NCI-H524 treated with DMSO at 0.1 percent for 48 hours (cell line): ENCODE measurements at regions not wholly inside any gene's neighbourhood (a gene's known extent, or its start where the extent isn't known, plus 50 kb on each side); places are given as distances from the start of the nearest gene placed in this dataset.

Experiments
- DNase-seq: peaks from one replicate; lab custom pipeline; 2025; lab: John Stamatoyannopoulos, UW

DNA sequence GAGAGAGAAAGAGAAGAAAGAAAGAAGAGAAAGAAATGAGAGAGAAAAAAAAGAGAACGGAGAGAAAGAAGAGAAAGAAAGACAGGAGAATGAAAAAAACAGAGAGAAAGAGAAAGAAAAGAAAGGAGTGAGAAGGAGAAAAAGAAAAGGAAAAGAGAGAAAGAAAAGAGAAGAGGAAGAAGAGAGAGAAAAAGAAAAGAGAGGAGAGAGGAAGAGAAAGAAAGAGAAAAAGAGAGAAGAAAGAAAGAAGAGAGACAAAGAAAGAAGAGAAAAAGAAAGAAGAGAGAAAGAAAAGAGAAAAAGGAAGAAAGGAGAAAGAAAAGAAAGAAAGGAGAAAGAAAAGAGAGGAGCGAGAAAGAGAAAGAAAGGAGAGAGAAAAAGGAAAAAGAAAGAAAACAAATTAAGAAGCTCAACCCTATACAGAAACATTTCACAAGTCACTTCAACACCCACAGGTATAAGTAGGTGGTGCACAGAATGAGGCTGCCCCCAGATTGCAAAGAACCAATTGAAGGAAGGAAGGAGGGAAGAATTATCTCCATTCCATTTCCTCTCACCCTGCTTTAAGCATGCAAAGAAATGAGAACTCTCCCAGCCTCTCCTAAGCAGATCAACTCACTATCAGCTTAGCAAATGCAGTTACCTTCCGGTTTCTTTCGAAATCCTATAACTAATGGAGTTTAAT, 98.8 kb upstream of the CACNA1A start:
- DNase-seq = no peak

- DNase-seq = no peak
Measured at GRCh38 chr19:13600802-13601201, 94.5 kb upstream of the CACNA1A start.

DNA sequence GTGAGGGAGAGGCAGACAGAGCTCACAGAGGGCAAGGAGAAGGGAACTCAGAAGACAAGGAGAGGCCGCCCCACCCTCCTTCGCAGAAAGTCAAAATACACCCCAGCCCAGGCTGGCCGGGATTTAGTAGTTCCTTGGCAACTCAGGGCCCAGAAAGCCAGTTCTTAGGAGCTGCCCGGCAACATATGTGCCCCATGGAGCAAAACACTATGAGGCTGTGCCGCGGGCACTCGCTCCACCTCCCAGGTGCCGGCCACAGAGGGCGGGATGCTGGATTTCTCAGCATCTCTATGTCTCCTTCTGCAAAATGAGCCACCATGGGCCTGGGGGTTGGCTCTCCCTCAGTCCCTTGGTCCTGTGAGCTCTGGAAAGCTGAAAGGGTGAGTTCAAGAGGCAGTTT, 93.8 kb upstream of the CACNA1A start:
- no peak for DNase-seq

DNA sequence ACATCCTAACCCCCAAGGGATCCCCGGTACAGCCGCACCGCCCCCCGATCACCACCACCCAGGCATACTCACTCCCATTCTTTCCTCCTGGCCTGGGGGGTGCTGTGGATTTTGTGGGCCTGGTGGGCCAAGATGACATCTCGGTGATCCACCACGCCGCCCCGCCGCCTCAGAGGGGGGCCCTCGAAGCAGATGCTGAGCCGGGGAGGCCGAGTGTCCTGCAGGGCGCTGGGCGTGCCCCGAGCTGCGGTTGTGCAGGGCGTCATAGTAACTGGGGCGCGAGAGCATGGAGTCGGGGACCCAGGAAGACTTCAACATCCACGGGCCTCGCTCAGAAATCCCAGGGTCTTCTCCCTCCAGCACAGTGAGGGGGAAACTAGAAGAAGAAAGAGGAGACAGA, 93.4 kb upstream of the CACNA1A start:
- DNase-seq = no peak

- no peak for DNase-seq
Measured at GRCh38 chr19:13598098-13598497, 91.8 kb upstream of the CACNA1A start.

DNA sequence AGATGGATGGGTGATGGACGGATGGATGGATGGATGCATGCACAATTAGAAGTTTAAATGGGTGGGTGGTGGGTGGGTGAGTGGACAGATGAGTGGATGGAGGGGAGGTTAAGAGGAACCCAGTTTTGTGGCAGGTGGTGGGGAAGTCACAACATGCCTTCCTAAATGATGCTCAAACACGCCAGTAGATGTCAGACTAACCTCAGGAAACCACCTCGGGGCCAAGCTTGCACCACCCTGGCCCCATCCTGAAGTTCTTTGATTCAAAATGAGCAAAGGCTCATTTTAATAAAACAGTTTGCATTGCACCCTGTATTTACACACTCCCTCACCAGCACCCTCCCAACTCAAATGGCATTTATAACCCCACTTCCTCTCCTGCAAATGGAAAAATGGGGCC, 91.4 kb upstream of the CACNA1A start:
- DNase-seq = peak; percentile 45

DNA sequence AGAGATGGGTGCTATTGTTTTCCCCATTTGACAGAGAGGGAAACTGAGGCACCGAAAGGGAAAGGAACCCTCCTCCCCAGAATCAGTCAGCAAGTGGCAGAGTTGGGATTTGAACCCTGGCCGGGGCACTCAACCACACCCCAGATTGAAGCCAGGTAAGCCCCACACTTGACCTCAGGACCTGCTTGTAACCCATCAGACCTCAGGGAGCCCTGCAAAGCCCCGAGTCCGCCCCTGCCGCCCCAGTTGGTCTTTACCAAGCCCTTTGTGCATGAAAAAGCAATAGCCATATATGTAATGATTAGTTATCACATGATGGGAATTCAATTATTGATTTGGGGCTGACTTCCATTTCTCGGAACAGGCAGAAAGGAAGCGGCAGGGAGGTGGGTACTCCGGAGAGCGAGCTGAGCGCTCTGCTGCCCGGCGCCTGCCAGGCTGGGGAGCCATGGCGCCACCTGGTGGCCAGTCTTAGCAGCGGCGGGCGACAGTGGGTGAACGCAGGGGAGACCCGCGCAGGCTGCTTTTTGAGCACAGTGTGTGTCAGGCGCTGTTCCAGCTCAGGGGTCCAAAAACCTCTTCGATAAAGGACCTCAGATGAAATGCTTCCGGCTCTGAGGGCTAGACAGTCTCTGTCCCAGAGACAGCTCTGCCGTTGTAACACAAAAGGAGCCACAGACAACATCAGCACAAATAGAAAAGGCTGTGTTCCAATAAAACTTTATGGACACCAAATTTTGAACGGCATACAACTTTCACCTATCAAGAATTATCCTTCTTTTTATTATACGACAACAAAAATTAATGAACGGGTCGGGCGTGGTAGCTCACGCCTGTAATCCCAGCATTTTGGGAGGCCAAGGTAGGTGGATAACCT, 82.9 kb upstream of the CACNA1A start:
- DNase-seq = peak; percentile 20

DNA sequence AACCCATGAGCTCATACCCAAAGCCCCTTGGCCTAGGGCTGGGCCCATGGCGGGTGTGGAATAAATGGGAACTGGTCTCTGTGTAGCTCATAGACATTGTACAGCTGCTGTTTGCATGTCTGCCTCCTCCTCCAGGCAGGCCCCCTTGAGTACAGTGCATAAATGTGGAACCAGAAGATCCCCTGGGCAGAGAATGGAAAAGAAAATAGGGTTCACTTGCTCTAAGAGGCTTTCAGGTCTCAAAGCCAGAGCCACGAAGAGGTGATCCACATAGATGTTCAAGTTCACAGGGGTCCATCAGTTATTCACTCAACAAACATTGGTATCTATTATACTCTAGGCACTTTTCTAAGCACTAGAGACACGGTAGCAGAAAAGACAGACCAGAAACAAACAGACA, 79.2 kb upstream of the CACNA1A start:
- DNase-seq = no peak

DNA sequence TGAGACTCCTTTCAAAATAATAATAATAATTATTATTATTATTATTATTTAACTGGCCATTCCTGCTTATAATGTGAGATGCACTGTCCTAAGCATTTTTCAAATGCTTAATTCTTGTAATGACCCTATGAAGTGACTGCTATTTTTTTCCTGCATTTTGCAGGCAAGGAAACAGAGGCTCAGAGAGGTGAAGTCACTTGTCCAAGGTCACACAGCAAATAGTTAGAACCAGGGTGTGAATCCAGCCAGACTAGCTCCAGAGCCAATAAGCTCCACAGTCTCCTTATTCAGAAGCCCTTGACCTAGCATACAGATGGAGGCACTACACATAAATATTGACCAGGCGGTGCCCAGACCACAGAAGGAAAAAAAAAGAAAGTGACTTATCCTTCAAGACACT, 77.5 kb upstream of the CACNA1A start:
- no peak for DNase-seq

DNA sequence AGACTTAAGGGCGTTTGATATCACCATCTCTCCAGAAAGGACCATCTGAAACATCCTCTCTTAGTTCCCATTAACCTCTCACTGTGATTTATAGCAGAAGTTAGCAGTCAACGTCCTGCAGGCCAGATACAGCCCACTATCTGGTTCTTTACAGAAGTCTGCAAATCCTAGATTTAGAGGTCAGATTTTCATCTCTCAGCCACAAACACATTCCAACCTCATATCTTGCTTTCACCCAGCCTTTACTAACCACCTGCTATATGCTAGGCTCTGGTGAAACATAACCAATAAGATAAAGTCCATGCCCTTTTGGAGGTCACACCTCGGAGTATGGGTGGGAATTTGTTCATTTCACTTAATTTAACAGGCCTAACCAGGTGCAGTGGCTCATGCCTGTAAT, 76.8 kb upstream of the CACNA1A start:
- DNase-seq = no peak

- DNase-seq = no peak
Measured at GRCh38 chr19:13581576-13581975, 75.3 kb upstream of the CACNA1A start.

GRCh38 chr19:13579388-13580060, 73.2 kb upstream of the CACNA1A start:
- DNase-seq = no peak

- no peak for DNase-seq
Measured at GRCh38 chr19:13576726-13577125, 70.4 kb upstream of the CACNA1A start.

GRCh38 chr19:13574933-13575332, 68.7 kb upstream of the CACNA1A start:
- DNase-seq = no peak

DNA sequence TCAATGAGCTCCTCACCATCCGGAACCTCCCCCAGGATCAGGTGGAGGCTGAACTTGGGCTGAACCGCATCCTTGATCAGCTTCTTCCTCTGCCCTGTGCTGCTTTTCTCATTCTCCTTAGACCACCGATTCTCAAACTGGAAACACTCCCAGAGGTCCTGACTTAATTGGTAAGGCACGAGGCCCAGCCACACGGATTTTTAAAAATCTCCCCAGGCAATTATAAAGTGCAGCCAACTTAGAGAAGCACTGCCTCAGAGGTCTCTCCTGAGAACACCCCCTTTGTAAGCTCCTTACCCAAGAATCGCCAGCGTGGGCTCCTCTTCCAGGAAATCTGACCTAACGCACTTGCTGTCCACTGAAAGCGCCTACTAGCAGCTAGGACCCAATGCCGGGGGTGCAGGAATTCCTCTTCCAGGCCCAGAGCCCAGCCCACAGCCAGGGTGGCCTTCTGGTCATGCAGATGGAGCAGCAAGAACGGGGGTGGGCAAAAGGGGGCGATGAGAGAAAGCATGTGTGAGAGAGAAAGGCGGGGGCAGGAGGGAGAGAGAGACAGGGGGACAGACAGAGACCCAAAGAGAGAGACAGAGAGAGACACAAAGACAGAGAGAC, 66.9 kb upstream of the CACNA1A start:
- no peak for DNase-seq

DNA sequence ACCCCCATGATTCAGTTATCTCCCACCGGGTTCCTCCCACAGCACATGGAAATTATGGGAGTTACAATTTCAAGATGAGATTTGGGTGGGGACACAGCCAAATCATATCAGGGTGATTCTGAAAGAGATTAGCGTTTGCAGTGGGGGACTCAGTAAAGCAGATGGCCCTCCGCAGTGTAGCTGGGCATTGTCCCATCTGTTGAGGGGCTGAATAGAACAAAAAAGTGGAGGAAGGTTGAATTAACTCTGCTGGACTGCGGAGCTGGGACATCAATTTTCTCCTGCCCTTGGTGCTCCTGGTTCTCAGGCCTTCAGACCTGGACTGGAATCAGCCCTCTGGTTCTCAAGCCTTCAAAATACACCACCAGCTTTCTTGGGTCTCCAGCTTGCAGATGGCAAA, 55.2 kb upstream of the CACNA1A start:
- no peak for DNase-seq

- DNase-seq = no peak
Measured at GRCh38 chr19:13557756-13558398, 51.6 kb upstream of the CACNA1A start.

DNA sequence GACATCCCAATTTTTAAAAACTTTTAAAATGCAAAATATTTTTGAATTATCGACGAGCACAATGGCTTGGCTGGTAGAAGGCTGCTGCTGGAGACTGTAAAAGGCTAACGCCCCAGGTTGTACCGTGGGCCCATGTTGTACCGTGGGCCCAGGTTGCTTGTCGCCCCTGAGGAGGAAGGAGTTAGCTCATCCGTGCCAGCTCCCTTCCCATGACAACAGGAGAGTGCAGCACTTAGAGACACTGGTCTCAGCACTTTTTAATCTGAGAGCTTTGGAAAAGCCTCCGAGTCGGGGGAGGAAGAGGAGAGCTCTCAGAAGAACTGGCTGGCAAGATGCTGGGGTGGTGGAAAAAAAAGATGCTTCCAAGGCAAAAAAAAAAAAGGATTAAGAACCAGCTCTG, 50.3 kb upstream of the CACNA1A start:
- DNase-seq = no peak
